CD4-positive, alpha-beta T cell (primary cell): ENCODE measurements at regions not wholly inside any gene's neighbourhood (a gene's known extent, or its start where the extent isn't known, plus 50 kb on each side); places are given as distances from the start of the nearest gene placed in this dataset.

Experiments used
- ATAC-seq: fragments of 200-7000 bp; cut with Tn5 transposase; one replicate; pipeline ENCODE4 v1.10.0; 2022; ENCODE audit warnings: mild to moderate bottlenecking; ENCODE audit not compliant: poor library complexity
- CTCF ChIA-PET: fragments of 350-600 bp; sonication (Branson Sonifier 250); formaldehyde crosslinking; loops from one replicate; lab custom pipeline; 2021; ENCODE audit warnings: antibody characterized with exemption, inconsistent platforms; lab: Charles Lee
- POLR2A ChIA-PET: fragments of 350-600 bp; sonication (Branson Sonifier 250); formaldehyde crosslinking; loops from one replicate; lab custom pipeline; 2021; ENCODE audit warnings: antibody characterized with exemption, inconsistent platforms; lab: Charles Lee
- DNase-seq, 14 experiments: peaks; one replicate each; pipeline ENCODE4 v3.0.0-alpha.2; 2013 to 2020; ENCODE audit warnings: mixed read lengths in 2 of 14
- H3K27ac ChIP-seq, 2 donors: one replicate each; pipeline versions ENCODE4 v1.5.1 to v1.7.0; 2013; ENCODE audit warnings: low read length in 2 of 2, low read depth in 1 of 2, mild to moderate bottlenecking in 1 of 2
- H3K27me3 ChIP-seq, 2 experiments: 1 replicate in 1 of 2; 2 replicates in 1 of 2; pipeline versions ENCODE4 v1.6.1 to v1.7.0; 2013; ENCODE audit warnings: low read length in 2 of 2, control low read depth in 1 of 2, mild to moderate bottlenecking in 1 of 2, moderate library complexity in 1 of 2; ENCODE audit not compliant: insufficient read depth in 2 of 2, control insufficient read depth in 1 of 2
- H3K36me3 ChIP-seq: one replicate; pipeline ENCODE4 v1.6.1; 2013; ENCODE audit warnings: low read length, control low read depth; ENCODE audit not compliant: insufficient read depth
- H3K4me1 ChIP-seq: one replicate; pipeline ENCODE4 v1.6.1; 2013; ENCODE audit warnings: low read length, control low read depth; ENCODE audit not compliant: insufficient read depth
- H3K4me3 ChIP-seq: one replicate; pipeline ENCODE4 v1.5.1; 2013; ENCODE audit warnings: mild to moderate bottlenecking, low read length, moderate library complexity
- H3K9me3 ChIP-seq, 2 experiments: 1 replicate in 1 of 2; 2 replicates in 1 of 2; pipeline versions ENCODE4 v1.6.1 to v1.7.0; 2013; ENCODE audit warnings: low read length in 2 of 2, mild to moderate bottlenecking in 2 of 2, control low read depth in 1 of 2, moderate library complexity in 1 of 2; ENCODE audit not compliant: control insufficient read depth in 1 of 2, insufficient read depth in 1 of 2
- H3K27ac Mint-ChIP-seq: one replicate; pipeline ENCODE4 v1.8.0; 2020; ENCODE audit warnings: mixed read lengths
- H3K27me3 Mint-ChIP-seq: one replicate; pipeline ENCODE4 v1.8.0; 2021; ENCODE audit warnings: mixed read lengths
- H3K36me3 Mint-ChIP-seq: one replicate; pipeline ENCODE4 v1.8.0; 2021; ENCODE audit warnings: low read depth, mixed read lengths
- H3K4me1 Mint-ChIP-seq: one replicate; pipeline ENCODE4 v1.8.0; 2021; ENCODE audit warnings: low read depth, mixed read lengths
- H3K4me3 Mint-ChIP-seq: one replicate; pipeline ENCODE4 v1.8.0; 2020; ENCODE audit warnings: mild to moderate bottlenecking, mixed read lengths
- H3K9me3 Mint-ChIP-seq: one replicate; pipeline ENCODE4 v1.8.0; 2020; ENCODE audit warnings: mixed read lengths
- intact Hi-C, 2 experiments: fragments of 100-400 bp; cut with DNase I in 1 of 2; cut with micrococcal nuclease in 1 of 2; formaldehyde crosslinking; loops; one replicate each; pipeline versions ENCODE4 v1.15.1 to v1.9.0; 2023 to 2025; cut with DNase I, micrococcal nuclease
- TF ChIP-seq, protein P1 (sequence below): fragments of 200-600 bp; IDR thresholded peaks from one replicate; pipeline ENCODE4 v1.8.0; 2022; ENCODE audit warnings: antibody characterized with exemption, mild to moderate bottlenecking

DNA sequence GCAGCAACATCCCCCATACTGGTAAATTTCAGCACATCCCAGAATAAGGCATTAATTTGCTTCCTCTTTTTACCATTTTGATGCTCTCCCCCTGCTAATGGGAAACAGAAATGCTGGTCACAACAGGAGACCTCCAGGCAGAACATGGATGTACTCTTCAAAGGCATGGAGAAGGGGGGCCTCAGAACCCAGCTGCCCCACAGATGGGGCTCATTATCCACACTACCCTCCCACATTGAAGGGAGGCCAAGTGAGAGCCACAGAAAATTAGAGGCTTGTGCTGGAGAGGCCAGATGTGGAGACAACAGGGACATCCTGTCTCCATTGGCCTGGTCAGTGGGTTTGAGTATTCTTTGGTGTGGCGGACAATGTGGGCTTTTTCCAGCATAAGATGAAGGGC, 150.1 kb upstream of the CDH11 start:
- Mint-ChIP-seq H3K27ac (no peak overlapping the region), H3K4me3 (no peak overlapping the region), H3K27me3 (no peaks in the 10 kb centered on the region), H3K36me3 (no peaks in the 10 kb centered on the region), H3K9me3 (peaks cover 2% of the 10 kb centered on the region), H3K4me1 (no peaks in the 10 kb centered on the region)
- no peaks in the 10 kb centered on the region for H3K9me3 ChIP-seq
- H3K4me3 ChIP-seq = no peak overlapping the region
- H3K27me3 ChIP-seq = no peaks in the 10 kb centered on the region
- ChIA-PET POLR2A (no interaction called here), CTCF (no interaction called here)
- intact Hi-C loops = no loop called here
- ATAC-seq (no peak), DNase-seq (no peak)
- H3K4me1 ChIP-seq = no peaks in the 10 kb centered on the region
- H3K27ac ChIP-seq = no peak overlapping the region
- no peaks in the 10 kb centered on the region for H3K36me3 ChIP-seq
- TF ChIP-seq, protein P1, sequence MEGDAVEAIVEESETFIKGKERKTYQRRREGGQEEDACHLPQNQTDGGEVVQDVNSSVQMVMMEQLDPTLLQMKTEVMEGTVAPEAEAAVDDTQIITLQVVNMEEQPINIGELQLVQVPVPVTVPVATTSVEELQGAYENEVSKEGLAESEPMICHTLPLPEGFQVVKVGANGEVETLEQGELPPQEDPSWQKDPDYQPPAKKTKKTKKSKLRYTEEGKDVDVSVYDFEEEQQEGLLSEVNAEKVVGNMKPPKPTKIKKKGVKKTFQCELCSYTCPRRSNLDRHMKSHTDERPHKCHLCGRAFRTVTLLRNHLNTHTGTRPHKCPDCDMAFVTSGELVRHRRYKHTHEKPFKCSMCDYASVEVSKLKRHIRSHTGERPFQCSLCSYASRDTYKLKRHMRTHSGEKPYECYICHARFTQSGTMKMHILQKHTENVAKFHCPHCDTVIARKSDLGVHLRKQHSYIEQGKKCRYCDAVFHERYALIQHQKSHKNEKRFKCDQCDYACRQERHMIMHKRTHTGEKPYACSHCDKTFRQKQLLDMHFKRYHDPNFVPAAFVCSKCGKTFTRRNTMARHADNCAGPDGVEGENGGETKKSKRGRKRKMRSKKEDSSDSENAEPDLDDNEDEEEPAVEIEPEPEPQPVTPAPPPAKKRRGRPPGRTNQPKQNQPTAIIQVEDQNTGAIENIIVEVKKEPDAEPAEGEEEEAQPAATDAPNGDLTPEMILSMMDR = no peak

DNA sequence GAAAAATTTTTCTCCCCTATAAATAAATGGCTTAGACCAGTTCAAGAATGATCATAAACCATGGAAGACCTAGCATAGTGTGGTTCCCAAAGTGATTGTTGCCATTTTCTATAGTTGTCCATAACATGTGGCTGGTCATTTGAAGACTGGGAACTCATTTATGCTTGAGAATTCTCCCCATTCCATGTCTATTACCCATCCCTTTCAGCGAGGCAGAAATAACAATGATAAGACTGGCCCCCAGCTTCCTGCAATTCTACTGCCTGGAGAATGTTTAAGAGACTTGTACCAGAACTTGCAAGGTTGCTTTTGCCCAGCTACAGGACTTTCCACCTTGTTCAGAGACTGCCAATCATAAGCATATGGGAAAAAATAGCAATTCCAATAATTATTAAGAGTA, 146.5 kb upstream of the CDH11 start:
- Histone ChIP-seq H3K9me3 (no peaks in the 10 kb centered on the region), H3K4me1 (no peaks in the 10 kb centered on the region), H3K27ac (no peak overlapping the region), H3K36me3 (no peaks in the 10 kb centered on the region), H3K4me3 (no peak overlapping the region), H3K27me3 (no peaks in the 10 kb centered on the region)
- no peak overlapping the region for H3K27ac Mint-ChIP-seq
- ChIA-PET POLR2A (no interaction called here), CTCF (no interaction called here)
- ATAC-seq = no peak
- H3K4me1 Mint-ChIP-seq = no peaks in the 10 kb centered on the region
- no peak for DNase-seq
- no peak overlapping the region for H3K4me3 Mint-ChIP-seq
- TF ChIP-seq, protein P1 = no peak
- no peaks in the 10 kb centered on the region for H3K36me3 Mint-ChIP-seq
- no peaks in the 10 kb centered on the region for H3K27me3 Mint-ChIP-seq
- intact Hi-C loops = no loop called here
- H3K9me3 Mint-ChIP-seq = peaks cover 6% of the 10 kb centered on the region

DNA sequence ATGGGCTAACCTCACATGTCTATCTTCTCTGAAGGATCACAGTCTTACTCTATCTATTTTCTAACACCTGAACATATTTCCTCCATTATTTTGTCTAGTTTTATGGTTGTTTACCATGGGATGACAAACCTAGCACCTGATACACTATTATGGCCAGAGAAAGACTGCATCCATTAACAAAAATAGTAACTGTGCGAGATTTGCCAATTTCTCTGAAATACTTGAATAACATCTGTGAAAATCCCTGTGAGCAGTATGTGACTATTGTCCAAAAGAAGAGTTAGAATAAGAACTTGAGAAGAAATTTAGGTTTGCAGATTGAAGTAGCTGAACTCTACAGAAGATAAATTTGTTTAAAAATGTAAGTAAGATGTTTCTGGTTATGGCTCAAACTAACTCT, 142.0 kb upstream of the CDH11 start:
- no peak overlapping the region for H3K4me3 Mint-ChIP-seq
- ChIA-PET POLR2A (no interaction called here), CTCF (no interaction called here)
- no peaks in the 10 kb centered on the region for H3K4me1 ChIP-seq
- no peaks in the 10 kb centered on the region for H3K27me3 ChIP-seq
- H3K27ac ChIP-seq = no peak overlapping the region
- ATAC-seq (no peak), DNase-seq (no peak)
- H3K9me3 Mint-ChIP-seq = peaks cover 11% of the 10 kb centered on the region
- H3K9me3 ChIP-seq = no peaks in the 10 kb centered on the region
- intact Hi-C loops = no loop called here
- no peaks in the 10 kb centered on the region for H3K36me3 Mint-ChIP-seq
- no peaks in the 10 kb centered on the region for H3K27me3 Mint-ChIP-seq
- H3K36me3 ChIP-seq = no peaks in the 10 kb centered on the region
- H3K27ac Mint-ChIP-seq = no peak overlapping the region
- H3K4me1 Mint-ChIP-seq = no peaks in the 10 kb centered on the region
- TF ChIP-seq, protein P1 = no peak
- H3K4me3 ChIP-seq = no peak overlapping the region
